GM19193 (cell line): ENCODE measurements at regions not wholly inside any gene's neighbourhood (a gene's known extent, or its start where the extent isn't known, plus 50 kb on each side); places are given as distances from the start of the nearest gene placed in this dataset.

Source experiments
- POLR2A ChIP-seq: IDR thresholded peaks from 4 replicates; pipeline ENCODE4 v1.6.1; 2011; ENCODE audit not compliant: insufficient read depth, insufficient read length; ENCODE audit errors: extremely low read depth

- no peak for TF ChIP-seq POLR2A
These were observed 80.2 kb upstream of the CIBAR2 start for GRCh38 chr16:85192238-85193114.

GRCh38 chr16:85193115-85193493 lies 80.8 kb upstream of the CIBAR2 start:
- no peak for TF ChIP-seq POLR2A

GRCh38 chr16:85193876-85194275 lies 81.6 kb upstream of the CIBAR2 start:
- TF ChIP-seq POLR2A: no peak

GRCh38 chr16:85194307-85195270 lies 82.3 kb upstream of the CIBAR2 start:
- no peak for TF ChIP-seq POLR2A

DNA sequence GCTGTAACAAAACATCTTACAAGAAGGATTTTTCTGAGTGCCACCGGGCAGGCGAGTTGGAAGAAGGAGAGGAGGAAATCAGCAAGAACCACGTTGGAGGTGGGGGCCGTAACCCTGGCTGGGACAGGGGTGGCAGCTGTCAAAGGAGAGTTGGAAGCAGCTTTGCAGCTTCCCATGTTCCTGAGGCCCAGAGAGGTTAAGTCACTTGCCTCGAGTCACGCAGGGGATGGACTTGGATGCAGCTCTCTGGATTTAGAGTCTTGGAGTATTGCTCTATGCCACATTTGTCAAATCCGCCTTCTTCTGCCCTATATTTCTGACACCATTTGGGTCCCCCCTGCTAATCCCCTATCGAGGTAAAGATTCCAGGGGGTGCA lies 83.0 kb upstream of the CIBAR2 start:
- no peak for TF ChIP-seq POLR2A

GRCh38 chr16:85195900-85196772 lies 83.9 kb upstream of the CIBAR2 start:
- TF ChIP-seq POLR2A: no peak

GRCh38 chr16:85196976-85197375 lies 84.7 kb upstream of the CIBAR2 start:
- TF ChIP-seq POLR2A: no peak

DNA sequence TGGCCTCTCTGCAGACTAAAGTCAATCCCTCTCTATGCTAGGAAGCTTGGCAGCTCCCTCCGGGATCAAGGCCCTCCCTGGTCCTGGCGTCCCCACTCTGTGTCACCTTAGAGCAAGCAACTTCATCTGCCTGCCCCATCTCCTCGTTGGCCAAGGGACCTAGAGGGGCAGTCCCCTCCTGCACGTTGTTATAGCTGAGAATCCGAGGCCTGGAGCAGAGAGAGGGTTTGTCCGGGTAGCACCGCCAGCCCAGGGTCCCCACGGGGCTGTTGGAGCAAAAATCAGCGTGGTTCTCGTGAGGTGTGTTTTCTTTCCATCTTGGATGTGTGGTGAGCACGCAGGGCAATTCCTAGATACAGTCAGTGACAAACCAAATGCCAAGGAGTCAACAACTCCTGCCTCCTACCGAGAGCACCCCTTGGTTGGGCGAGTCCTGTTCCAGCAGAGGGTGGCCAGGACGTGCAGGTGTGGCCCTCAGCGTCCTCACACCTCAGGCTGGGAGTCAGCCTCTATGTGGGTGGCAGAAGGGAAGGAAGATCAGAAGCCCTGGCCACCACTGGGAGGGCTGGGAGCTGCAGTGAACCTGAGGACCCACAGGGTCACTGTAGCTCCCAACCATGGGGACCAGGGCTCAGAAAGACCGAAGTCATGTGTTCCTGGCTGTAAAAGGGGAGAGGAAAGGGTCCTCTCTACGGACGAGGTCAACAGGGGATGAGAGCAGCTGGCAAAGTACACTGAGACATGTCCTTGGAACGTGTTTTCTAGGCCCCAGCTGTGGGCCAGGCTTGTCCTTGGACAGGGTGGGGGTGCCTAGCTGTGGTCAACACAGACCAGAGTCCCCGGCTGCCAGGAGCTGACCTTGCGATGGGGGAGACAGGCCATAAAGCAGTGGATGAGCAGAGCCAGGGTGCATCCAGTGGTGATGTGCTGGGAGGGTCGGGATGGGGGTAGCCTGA lies 85.6 kb upstream of the CIBAR2 start:
- no peak for TF ChIP-seq POLR2A

GRCh38 chr16:85199069-85199725 lies 86.9 kb upstream of the CIBAR2 start:
- no peak for TF ChIP-seq POLR2A

DNA sequence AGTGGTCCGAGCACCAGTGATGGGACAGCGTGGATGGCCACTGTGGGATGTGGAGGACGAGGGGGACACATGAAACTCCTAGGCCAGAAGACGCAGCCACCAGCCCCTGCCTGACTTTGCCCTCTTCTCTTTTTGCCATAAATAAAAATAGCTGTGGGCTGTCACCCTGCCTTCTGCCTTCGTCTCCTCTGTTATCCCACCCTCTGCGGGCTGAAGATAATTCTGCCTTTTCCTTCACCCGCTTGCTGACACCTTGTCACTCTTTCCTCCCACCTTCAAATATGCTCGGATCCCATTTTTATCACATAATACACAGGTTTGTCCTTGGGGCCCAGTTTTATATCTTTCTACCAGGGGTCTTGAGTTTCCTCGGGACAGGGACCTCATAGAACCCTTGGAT lies 87.6 kb upstream of the CIBAR2 start:
- no peak for TF ChIP-seq POLR2A

GRCh38 chr16:85200471-85201278 lies 88.4 kb upstream of the CIBAR2 start:
- TF ChIP-seq POLR2A: no peak

DNA sequence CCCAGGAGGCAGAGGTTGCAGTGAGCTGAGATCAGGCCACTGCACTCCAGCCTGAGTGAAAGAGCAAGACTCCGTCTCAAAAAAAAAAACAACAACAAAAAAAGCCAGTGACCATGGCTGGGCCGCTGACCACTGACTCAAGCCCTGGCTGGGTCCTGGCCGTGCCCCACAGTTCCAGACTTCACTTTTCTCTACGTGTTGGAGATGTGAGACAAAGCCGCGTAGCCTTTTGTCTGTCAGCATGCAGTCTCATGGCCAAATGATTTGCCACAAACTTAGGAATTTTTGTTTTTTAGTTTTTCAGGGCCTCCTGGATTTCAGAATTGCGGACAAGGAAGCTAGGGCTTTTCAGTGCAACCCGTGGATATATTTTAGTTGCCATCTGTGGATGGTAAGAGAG lies 89.3 kb upstream of the CIBAR2 start:
- no peak for TF ChIP-seq POLR2A
